NCI-H1105 (cell line): ENCODE measurements at regions not wholly inside any gene's neighbourhood (a gene's known extent, or its start where the extent isn't known, plus 50 kb on each side); places are given as distances from the start of the nearest gene placed in this dataset.
A peak's percentile ranks its signal among the peaks of the same experiment; 100 is the strongest.
"Not testable (repeated sequence)": the region's sequence is repeated elsewhere in the genome, so short reads cannot be mapped to it uniquely, and the experiment has no call there.

Experiments
- DNase-seq: peaks from one replicate; lab custom pipeline; 2025; lab: John Stamatoyannopoulos, UW

DNA sequence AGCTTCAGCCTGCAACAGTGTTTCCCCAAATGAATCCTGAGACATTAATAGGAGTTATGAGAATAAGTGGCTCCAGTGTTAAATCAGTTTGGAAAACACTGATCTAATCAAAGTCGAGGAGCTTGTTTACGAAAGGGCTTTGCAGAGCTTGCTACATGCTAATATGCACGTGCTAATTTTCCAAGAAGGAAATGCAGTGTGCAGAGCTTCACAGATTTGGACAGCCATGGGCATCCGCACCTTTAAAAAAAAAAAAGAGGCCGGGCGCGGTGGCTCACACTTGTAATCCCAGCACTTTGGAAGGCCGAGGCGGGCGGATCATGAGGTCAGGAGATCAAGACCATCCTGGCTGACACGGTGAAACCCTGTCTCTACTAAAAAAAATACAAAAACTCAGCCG, 79.7 kb upstream of the LMO2 start:
- DNase-seq = not testable (repeated sequence)

DNA sequence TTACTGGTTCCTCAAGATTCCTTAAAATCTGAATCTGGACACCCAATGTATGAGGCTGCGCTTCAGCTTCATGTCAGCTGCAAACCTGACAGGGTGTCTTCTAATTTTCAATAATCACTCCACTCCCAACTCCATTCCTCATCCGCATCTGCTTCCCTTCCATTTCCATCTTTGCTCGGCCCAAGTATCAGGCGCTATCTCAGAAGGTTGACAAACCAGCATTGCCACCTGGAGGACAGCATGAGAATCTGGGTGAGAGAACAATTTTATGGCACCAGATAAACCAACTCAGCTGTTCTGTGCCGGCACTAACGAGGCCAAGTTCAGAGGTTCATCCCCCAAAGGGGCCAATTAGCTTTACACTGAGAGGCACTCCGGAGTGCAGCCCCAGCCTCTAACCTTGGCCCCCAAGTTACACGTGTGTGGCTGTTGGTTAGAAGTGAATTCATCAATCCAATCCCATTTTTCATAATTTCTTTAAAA, 79.1 kb upstream of the LMO2 start:
- DNase-seq = peak; percentile 70

GRCh38 chr11:33967451-33967850, 75.6 kb upstream of the LMO2 start:
- no peak for DNase-seq

GRCh38 chr11:33965032-33965431, 73.2 kb upstream of the LMO2 start:
- peak; percentile 8 for DNase-seq

DNA sequence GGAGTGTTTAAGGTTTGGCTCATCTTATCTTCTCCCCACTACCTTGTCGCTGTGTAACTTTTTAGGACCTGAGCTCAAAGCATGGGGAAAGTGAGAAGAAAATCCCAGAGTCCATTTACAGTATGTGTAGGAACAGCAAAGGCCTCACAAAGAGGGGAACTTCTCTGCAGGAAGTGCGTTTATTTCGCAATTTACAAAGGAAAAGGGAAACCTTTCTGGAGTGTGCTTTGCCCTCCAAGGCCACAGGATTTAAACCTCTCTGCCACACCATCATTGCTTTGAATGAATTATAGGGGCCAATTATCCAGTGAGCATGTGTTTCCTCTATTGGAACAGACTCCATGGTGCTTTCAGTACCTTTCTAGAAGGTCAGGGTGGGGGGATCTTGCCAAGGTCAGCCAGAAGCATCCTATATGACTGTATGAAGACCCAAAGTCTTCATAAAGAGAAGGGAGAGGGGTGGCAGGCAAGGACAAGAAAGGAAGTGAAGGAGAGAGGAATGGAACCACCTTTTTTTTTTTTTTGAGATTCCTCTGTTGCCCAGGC, 68.1 kb upstream of the LMO2 start:
- no peak for DNase-seq

GRCh38 chr11:33957304-33957917, 65.5 kb upstream of the LMO2 start:
- no peak for DNase-seq

- DNase-seq = no peak
Observed at GRCh38 chr11:33956611-33957010, 64.7 kb upstream of the LMO2 start.

- no peak for DNase-seq
Observed at GRCh38 chr11:33953289-33953688, 61.4 kb upstream of the LMO2 start.

DNA sequence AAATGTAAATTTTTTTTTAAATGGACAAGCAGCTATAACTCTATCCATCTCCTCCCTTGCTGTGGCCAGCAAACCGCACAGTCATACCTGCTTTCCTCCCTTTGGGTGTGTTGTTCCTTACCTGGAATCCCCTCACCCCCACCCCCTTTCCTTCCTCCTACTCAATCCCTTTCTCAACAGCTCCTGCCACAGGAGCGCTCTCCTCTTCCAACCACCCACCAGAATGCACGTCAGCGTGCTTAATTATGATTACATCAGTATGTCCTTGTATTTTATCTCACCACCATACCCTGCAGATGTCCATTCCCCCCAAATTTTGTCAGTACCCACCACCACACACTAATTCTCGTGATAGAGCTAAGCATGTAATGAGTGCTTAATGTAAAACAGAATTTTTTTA, 60.9 kb upstream of the LMO2 start:
- DNase-seq = no peak

GRCh38 chr11:33949252-33949913, 57.5 kb upstream of the LMO2 start:
- no peak for DNase-seq

DNA sequence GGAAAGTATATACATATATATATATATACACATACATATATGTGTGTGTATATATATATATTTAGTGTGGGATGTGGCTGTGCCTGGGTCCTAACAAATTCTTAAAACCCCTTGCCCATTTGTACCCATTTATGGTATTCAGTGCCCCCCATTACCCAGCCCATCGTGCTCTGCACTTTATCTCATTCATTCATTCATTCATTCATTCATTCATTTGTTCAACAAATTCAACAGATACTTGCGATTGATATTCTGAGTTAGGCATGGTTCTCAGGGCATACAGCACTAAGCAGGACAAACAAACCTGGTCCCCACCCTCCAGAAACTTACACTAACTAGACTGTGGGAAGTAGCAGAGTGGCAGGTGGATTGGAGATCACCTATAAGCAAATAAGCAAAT, 56.6 kb upstream of the LMO2 start:
- no peak for DNase-seq

DNA sequence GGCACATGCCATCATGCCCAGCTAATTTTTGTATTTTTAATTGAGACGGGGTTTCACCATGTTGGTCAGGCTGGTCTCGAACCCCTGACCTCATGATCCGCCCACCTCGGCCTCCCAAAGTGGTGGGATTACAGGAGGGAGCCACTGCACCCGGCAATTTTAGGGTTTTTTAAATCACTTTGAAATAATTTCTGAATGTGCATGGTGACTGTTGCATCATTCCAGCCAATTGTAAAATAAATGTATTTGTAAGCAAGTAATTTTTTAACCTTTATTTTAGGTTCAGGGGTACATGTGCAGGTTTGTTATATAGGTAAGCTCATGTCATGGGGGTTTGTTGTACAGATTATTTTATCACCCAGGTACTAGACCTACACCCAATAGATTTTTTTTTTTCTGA, 56.0 kb upstream of the LMO2 start:
- not testable (repeated sequence) for DNase-seq

GRCh38 chr11:33946930-33947329, 55.1 kb upstream of the LMO2 start:
- no peak for DNase-seq

DNA sequence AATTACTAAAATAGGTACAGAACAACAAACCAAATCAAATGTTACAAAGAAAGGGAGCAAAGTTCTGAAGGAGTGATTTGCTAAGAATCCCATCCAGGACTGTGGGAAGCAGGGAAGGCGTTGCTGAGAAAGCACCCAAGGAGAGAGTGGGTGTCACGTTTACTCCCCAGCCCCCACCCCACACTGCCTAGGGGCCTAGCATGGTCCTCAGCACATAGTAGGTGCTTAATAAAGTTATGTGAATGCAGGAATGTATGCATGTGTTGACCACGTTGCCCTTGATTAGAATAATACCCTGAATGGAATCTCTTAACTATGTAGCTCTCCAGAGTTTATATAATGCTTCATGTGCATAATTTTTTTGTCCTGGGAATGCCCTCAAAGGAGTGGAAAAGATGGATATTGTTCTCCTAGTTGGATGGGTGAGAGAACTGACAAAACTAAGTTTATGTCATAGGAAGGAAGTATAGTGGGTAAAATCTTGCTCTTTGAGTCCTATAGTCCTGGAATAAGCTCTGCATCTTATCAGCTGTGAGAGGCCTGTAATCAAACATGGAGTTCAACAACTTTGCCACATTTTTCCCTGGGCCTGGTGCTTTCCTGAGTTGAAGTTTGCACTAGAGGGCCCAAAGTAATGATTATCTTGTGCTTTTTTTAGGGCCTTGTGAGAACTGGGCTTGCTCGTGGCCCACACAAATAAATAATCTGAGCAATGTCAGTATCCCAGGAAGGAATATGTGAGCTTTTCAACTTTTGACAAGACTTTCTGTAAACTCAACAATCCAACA, 53.8 kb upstream of the LMO2 start:
- no peak for DNase-seq

DNA sequence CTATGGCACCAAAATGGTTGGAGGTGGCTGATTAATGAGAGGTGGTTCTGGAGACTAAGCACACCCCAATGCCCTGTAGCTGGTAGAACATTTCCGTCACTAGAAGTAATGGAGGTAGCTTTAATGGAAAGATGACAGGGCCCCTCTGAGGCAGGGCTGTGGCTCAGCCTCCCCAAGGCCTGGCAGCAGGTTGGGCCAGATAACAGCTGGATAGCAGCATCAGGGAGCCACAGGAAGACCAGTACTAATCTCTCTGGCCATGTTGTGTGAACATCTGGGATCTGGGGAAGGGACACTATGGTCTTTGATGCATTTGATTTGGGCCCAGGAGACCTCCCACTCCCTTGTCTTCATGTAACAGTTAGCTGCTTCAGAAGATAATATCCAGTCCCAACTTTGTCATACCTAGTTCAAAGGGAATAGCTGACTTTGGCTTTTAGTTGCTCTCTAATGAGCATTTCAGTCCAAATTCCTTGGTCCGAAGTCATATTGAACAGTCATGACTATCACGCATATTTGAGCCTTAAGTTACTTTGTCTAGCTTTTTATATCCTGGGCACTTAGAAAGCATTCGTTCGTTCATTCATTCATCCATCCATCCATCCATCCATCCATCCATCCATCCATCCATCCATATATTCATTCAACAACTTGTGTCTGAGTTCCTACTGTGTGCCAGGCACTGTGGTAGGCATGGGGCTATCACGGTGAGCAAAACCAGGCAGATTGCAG, 53.0 kb upstream of the LMO2 start:
- DNase-seq = no peak

GRCh38 chr11:33944345-33944692, 52.4 kb upstream of the LMO2 start:
- DNase-seq = no peak

- DNase-seq = no peak
Observed at GRCh38 chr11:33942954-33943353, 51.1 kb upstream of the LMO2 start.

DNA sequence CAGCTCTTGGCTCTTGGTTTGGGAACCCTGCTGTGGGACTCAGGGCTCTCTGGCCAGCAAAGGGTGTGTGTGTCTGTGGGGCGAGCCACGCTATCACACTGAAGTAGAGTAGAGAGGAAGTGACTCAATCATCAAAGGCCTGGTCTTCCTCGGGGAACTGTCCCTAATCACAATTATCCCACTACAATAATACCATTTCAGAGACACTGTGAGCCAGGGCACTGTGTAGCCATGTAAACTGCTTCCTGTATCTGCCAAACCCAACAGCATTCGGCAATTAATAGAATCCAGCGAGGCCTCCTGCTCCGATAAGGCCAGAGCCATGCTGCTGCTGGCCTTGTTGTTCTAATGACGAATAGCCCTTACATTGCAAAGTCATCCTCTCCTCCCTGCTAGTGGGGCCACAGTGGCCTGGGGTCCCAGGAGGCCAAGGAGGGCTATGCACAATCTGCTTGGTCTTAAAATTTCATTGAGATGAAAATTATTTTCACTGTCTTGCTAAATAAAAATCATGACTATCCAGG, 49.8 kb upstream of the LMO2 start:
- DNase-seq = no peak
